ENCODE measurements at regions not wholly inside any gene's neighbourhood (a gene's known extent, or its start where the extent isn't known, plus 50 kb on each side); places are given as distances from the start of the nearest gene placed in this dataset.

DNA sequence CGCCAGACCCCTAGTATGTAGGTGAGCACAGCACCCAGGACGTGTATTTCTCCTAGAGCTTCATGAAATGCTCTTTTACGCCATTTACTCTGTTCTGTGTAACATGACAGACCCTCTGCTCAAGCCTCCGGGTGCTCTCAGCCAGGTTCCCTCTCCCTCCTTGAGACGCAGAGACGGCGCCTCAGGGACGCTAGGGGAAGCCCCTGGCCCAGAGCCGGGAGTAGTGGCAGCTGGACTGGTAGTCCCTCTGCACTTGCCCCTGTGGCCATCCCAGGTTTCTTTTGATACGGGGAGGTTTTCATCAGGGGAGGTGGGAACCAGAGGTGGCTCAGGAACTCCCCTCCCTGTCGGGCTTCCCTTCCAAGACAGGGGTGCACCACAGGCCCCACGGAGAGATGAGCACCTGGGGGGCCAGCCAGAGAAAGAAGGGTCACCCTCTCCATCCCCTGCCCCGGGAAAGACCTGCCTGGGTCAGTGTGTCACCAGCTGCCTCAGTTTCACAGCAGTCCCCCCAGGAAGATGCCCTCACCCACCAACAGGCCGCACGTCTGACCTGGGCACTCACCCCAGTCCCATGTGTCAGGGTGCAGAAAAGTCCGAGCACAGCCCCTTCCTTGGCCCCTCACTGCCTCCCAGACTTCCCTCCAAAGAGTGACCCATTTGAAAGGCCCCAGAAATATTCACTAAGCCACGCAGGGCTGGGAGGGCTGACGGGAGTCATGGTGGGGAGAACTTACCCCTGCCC is 58.1 kb upstream of the AFDN start:
- TF ChIP-seq, protein P1, sequence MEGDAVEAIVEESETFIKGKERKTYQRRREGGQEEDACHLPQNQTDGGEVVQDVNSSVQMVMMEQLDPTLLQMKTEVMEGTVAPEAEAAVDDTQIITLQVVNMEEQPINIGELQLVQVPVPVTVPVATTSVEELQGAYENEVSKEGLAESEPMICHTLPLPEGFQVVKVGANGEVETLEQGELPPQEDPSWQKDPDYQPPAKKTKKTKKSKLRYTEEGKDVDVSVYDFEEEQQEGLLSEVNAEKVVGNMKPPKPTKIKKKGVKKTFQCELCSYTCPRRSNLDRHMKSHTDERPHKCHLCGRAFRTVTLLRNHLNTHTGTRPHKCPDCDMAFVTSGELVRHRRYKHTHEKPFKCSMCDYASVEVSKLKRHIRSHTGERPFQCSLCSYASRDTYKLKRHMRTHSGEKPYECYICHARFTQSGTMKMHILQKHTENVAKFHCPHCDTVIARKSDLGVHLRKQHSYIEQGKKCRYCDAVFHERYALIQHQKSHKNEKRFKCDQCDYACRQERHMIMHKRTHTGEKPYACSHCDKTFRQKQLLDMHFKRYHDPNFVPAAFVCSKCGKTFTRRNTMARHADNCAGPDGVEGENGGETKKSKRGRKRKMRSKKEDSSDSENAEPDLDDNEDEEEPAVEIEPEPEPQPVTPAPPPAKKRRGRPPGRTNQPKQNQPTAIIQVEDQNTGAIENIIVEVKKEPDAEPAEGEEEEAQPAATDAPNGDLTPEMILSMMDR (IDR thresholded peaks at IDR 0.05; ENCODE audit: low read length, missing control alignments): no peak
- no peak for DNase-seq (ENCODE audit: low read depth)
- H3K4me3 ChIP-seq (replicated peaks; ENCODE audit: low read depth, low read length): no peak overlapping the region

DNA sequence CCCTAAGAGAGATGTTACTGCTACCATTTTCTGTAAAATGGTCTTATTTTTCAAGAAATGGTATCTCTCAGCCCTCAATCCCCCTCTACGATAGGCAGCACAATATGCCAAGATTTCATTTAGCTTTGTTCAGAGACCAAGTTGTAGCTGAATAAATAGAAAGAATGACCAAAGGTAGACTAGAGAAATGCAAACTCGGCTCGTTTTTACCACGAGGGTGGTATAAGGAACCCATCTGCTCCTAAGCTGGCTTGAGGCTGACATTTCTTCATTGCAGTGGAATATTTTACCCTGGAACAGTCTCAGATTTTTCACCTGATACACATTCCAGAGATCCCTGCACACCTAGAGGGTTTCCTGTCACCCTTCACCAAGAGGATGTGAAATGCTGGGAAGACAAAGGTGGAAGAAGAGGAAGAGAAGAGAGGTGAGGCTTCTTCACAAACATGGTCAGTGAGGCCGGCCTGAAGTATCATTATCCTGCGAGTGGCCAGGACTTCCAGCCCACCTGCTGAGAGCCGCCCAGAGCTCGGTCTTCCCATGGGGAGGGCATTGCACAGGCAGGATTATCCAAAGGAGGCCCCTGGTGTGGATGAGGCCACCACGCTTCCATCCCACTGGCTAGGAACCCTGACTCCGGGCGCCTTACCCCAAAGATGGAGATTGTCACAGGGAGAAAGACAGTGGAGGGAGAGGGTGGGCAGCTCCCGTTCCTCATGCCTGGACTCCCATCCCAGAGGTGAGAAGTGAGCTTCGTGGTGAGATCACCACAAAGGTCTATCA is 57.1 kb upstream of the AFDN start:
- H3K4me3 ChIP-seq (replicated peaks; ENCODE audit: low read depth, low read length): no peak overlapping the region
- no peak for DNase-seq (ENCODE audit: low read depth)
- TF ChIP-seq, protein P1 (IDR thresholded peaks at IDR 0.05; ENCODE audit: low read length, missing control alignments): no peak

GRCh38 chr6:167770291-167770955 is 56.3 kb upstream of the AFDN start:
- H3K4me3 ChIP-seq (replicated peaks; ENCODE audit: low read depth, low read length): no peak overlapping the region
- no peak for DNase-seq (ENCODE audit: low read depth)
- TF ChIP-seq, protein P1 (IDR thresholded peaks at IDR 0.05; ENCODE audit: low read length, missing control alignments): no peak

- DNase-seq (ENCODE audit: low read depth): no peak
- no peak overlapping the region for H3K4me3 ChIP-seq (replicated peaks; ENCODE audit: low read depth, low read length)
- TF ChIP-seq, protein P1 (IDR thresholded peaks at IDR 0.05; ENCODE audit: low read length, missing control alignments): no peak
These were observed 51.8 kb upstream of the AFDN start for GRCh38 chr6:167774881-167775280.

DNA sequence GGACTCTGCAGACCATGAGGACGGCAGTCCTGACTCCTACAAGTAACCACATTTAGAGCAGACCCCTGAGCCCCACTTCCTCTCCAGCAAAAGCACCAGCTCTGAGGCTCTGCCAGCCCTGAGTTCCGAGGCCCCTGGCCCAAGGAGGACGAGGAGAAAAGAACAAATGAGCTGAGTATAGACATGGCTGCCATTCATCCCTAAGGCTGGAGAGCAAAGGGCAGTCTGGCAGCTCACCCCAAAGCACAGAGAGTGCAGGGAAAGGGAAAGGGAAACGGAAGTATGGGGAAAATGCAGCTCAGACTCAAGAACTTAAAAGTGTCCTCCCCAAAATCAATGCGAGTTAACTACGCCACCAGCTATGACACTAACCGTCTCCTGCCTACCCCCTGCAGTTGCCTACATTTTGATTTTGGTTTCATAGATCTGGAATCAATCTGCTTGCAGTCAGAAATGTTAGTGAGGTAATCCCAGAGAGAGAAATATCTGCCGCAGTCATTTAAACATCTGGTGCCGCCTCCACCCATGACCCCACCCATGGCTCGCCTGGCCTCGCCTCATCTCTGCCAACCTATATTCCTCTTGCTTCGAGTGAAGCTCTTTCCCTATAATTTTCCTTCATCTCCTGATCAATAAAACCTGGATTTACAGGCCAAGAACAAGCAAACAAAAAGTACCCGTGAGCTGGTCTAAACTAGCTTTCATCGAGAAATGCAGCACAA is 49.6 kb upstream of the AFDN start:
- H3K4me3 ChIP-seq (replicated peaks; ENCODE audit: low read depth, low read length): no peak overlapping the region
- TF ChIP-seq, protein P1 (IDR thresholded peaks at IDR 0.05; ENCODE audit: low read length, missing control alignments): no peak
- DNase-seq (ENCODE audit: low read depth): no peak

Data from fibroblast of pulmonary artery (primary cell).